Kidney epithelial cell (primary cell): ENCODE measurements at regions not wholly inside any gene's neighbourhood (a gene's known extent, or its start where the extent isn't known, plus 50 kb on each side); places are given as distances from the start of the nearest gene placed in this dataset.

ENCODE experiments used
- DNase-seq: peaks from one replicate; pipeline ENCODE4 v3.0.0-alpha.2; 2010; ENCODE audit warnings: low read depth
- H3K27me3 ChIP-seq: 2 replicates; pipeline ENCODE4 v1.6.0; 2011; ENCODE audit warnings: low read length; ENCODE audit not compliant: control insufficient read depth, insufficient read depth
- H3K36me3 ChIP-seq: 2 replicates; pipeline ENCODE4 v1.5.1; 2011; ENCODE audit warnings: low read length; ENCODE audit not compliant: control insufficient read depth, insufficient read depth
- H3K4me3 ChIP-seq: 2 replicates; pipeline ENCODE4 v1.5.1; 2011; ENCODE audit warnings: low read depth, mild to moderate bottlenecking, control low read depth, low read length
- TF ChIP-seq, protein P1 (sequence below): IDR thresholded peaks from 2 replicates; pipeline ENCODE4 v1.5.1; 2011; ENCODE audit warnings: mild to moderate bottlenecking, moderate library complexity, low read length, control low read depth, inconsistent platforms; ENCODE audit not compliant: insufficient read depth, poor library complexity, severe bottlenecking

- H3K27me3 ChIP-seq = no peaks in the 10 kb centered on the region
- no peaks in the 10 kb centered on the region for H3K36me3 ChIP-seq
- TF ChIP-seq, protein P1, sequence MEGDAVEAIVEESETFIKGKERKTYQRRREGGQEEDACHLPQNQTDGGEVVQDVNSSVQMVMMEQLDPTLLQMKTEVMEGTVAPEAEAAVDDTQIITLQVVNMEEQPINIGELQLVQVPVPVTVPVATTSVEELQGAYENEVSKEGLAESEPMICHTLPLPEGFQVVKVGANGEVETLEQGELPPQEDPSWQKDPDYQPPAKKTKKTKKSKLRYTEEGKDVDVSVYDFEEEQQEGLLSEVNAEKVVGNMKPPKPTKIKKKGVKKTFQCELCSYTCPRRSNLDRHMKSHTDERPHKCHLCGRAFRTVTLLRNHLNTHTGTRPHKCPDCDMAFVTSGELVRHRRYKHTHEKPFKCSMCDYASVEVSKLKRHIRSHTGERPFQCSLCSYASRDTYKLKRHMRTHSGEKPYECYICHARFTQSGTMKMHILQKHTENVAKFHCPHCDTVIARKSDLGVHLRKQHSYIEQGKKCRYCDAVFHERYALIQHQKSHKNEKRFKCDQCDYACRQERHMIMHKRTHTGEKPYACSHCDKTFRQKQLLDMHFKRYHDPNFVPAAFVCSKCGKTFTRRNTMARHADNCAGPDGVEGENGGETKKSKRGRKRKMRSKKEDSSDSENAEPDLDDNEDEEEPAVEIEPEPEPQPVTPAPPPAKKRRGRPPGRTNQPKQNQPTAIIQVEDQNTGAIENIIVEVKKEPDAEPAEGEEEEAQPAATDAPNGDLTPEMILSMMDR = no peak
- H3K4me3 ChIP-seq = no peak overlapping the region
- DNase-seq = no peak
Measured at GRCh38 chr4:132076829-132077228, 1072.3 kb upstream of the PCDH10 start.

GRCh38 chr4:132085105-132085504, 1064.0 kb upstream of the PCDH10 start:
- no peak for DNase-seq
- TF ChIP-seq, protein P1 = no peak

GRCh38 chr4:132094017-132094416, 1055.1 kb upstream of the PCDH10 start:
- Histone ChIP-seq H3K36me3 (no peaks in the 10 kb centered on the region), H3K4me3 (no peak overlapping the region)
- TF ChIP-seq, protein P1 = no peak

More at GRCh38 chr4:132085105-132085504, 1064.0 kb upstream of the PCDH10 start:
- H3K36me3 ChIP-seq = no peaks in the 10 kb centered on the region
- H3K27me3 ChIP-seq = no peaks in the 10 kb centered on the region
- no peak overlapping the region for H3K4me3 ChIP-seq

DNA sequence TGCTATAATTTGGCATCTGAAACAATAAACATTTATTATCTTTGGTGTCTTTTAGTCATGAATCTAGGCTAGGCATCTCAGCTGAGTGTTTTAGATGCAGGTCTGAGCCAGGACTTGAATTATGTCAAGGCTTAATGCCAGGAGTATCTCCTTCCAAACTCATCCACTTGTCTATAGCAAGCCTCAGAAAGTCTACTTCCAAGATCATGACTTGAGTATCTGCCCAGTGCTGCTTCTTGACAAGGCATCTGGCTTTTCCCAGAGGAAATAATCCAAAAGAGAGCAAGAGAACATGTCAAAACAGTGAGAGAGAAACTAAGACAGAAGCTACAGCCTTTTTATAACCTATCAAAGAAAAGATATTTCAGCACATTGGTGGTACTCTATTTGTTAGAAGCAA, 1052.1 kb upstream of the PCDH10 start:
- TF ChIP-seq, protein P1 = no peak
- DNase-seq = no peak
- H3K27me3 ChIP-seq = no peaks in the 10 kb centered on the region
- H3K4me3 ChIP-seq = no peak overlapping the region
- no peaks in the 10 kb centered on the region for H3K36me3 ChIP-seq

More at GRCh38 chr4:132094017-132094416, 1055.1 kb upstream of the PCDH10 start:
- no peaks in the 10 kb centered on the region for H3K27me3 ChIP-seq
- DNase-seq = no peak

DNA sequence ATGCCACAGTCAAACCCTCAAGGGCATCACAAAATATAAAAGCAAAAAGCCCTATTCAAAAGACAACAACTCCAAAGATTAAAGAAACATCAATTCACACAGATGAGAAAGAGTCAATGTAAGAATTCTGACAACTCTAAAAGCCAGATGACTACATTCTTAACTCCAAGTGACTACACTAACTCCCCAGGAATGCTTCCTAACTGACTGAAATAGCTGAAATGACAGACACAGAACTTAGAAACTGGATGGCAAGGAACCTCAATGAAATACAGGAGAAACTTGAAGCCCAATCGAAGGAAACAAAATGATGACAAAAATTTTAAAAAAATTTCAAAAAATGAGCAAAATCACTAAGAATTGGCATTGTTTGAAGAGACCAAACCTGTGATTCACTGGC, 1047.6 kb upstream of the PCDH10 start:
- DNase-seq = no peak
- TF ChIP-seq, protein P1 = no peak
- no peaks in the 10 kb centered on the region for H3K36me3 ChIP-seq
- no peaks in the 10 kb centered on the region for H3K27me3 ChIP-seq
- H3K4me3 ChIP-seq = no peak overlapping the region

- TF ChIP-seq, protein P1 = no peak
- DNase-seq = no peak
- Histone ChIP-seq H3K4me3 (no peak overlapping the region), H3K36me3 (no peaks in the 10 kb centered on the region), H3K27me3 (no peaks in the 10 kb centered on the region)
Measured at GRCh38 chr4:132108784-132109183, 1040.3 kb upstream of the PCDH10 start.
